Endothelial cell (in vitro differentiated cells): ENCODE measurements at regions not wholly inside any gene's neighbourhood (a gene's known extent, or its start where the extent isn't known, plus 50 kb on each side); places are given as distances from the start of the nearest gene placed in this dataset.

Source experiments
- DNase-seq: peaks from one replicate; pipeline ENCODE4 v3.0.0; 2021; ENCODE audit warnings: low spot score
- H3K27ac Mint-ChIP-seq: one replicate; pipeline ENCODE4 v1.8.0; 2021; ENCODE audit warnings: mixed read lengths, inconsistent platforms; ENCODE audit not compliant: unreplicated experiment
- H3K27me3 Mint-ChIP-seq: one replicate; pipeline ENCODE4 v1.8.0; 2021; ENCODE audit warnings: mild to moderate bottlenecking, moderate library complexity, mixed read lengths, inconsistent platforms; ENCODE audit not compliant: unreplicated experiment
- H3K36me3 Mint-ChIP-seq: one replicate; pipeline ENCODE4 v1.8.0; 2021; ENCODE audit warnings: mild to moderate bottlenecking, low read depth, mixed read lengths, inconsistent platforms; ENCODE audit not compliant: unreplicated experiment
- H3K4me1 Mint-ChIP-seq: one replicate; pipeline ENCODE4 v1.8.0; 2021; ENCODE audit warnings: mild to moderate bottlenecking, mixed read lengths, inconsistent platforms; ENCODE audit not compliant: unreplicated experiment
- H3K4me3 Mint-ChIP-seq: one replicate; pipeline ENCODE4 v1.8.0; 2021; ENCODE audit warnings: mild to moderate bottlenecking, mixed read lengths, inconsistent platforms; ENCODE audit not compliant: unreplicated experiment
- H3K9me3 Mint-ChIP-seq: one replicate; pipeline ENCODE4 v1.8.0; 2021; ENCODE audit warnings: mixed read lengths, inconsistent platforms; ENCODE audit not compliant: unreplicated experiment
- CTCF ChIP-seq: fragments of 200-600 bp; sonication (generic); IDR thresholded peaks from one replicate; pipeline ENCODE4 v1.5.0; 2021; ENCODE audit warnings: antibody characterized with exemption; ENCODE audit not compliant: unreplicated experiment

GRCh38 chrX:79440336-79440735, 73.2 kb upstream of the ITM2A start:
- Mint-ChIP-seq H3K27ac (no peak overlapping the region), H3K9me3 (no peaks in the 10 kb centered on the region), H3K4me3 (no peak overlapping the region), H3K36me3 (no peaks in the 10 kb centered on the region), H3K4me1 (no peaks in the 10 kb centered on the region), H3K27me3 (no peaks in the 10 kb centered on the region)
- TF ChIP-seq CTCF: no peak
- DNase-seq: no peak
